ENCODE measurements at regions not wholly inside any gene's neighbourhood (a gene's known extent, or its start where the extent isn't known, plus 50 kb on each side); places are given as distances from the start of the nearest gene placed in this dataset.

DNA sequence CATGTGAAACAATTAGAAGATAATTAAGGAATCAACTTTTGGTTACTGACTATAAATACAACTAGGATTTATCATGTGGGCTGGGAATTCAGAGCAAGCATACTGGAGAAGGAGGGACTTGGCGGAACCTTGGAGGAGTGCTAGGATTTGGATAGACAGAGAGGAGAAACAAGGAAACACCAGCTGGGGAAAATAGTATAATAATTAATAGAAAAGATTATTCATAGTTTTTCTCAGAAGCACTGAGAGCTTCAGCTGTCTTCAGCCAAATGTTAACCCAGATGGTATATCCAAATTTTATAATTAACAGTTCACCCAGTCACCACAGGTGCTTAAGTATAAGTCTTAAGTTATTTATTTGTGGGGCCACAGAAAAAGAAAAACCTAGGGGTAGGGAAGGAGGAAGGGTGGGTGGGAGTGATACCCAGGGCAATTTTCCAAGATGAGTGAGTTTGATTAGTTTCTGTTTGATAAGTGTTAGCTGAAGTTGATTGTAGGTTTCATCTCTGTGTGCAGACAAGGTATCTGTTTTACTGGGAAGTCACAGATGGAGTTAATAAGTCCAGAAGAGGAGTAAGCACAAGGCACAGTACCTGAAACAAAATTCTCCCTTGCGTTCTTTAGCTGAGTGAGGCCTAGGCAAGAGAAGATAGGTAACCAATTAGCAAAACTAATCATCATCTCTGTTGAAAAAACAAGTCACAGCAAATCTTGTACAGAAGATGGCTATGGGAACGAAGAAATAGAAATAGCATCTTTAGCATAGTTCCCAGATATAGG lies 175.5 kb downstream of the TFAP2B start:
- Histone ChIP-seq H3K4me3 (replicated peaks in 1 of 3; ENCODE audit: insufficient read depth in 1 of 3, low read depth in 2 of 3, low read length in 3 of 3) (no peak overlapping the region), H2AFZ (ENCODE audit: low read length) (no peak overlapping the region), H3K4me2 (ENCODE audit: low read depth, low read length) (no peak overlapping the region), H3K36me3 (replicated peaks in 1 of 2; ENCODE audit: control insufficient read depth in 1 of 2, insufficient read depth in 2 of 2, low read length in 2 of 2) (no peaks in the 10 kb centered on the region), H3K27ac (ENCODE audit: extremely low read length, insufficient read depth, low read length) (no peak overlapping the region), H3K9me3 (ENCODE audit: low read length) (no peaks in the 10 kb centered on the region), H3K27me3 (ENCODE audit: control insufficient read depth in 1 of 2, insufficient read depth in 2 of 2, low read length in 2 of 2) (no peaks in the 10 kb centered on the region), H4K20me1 (ENCODE audit: insufficient read depth, low read length) (no peaks in the 10 kb centered on the region), H3K4me1 (ENCODE audit: insufficient read depth, low read length) (peaks cover 4% of the 10 kb centered on the region; the same call in 1 of the 2 replicates), H3K9ac (ENCODE audit: insufficient read depth, low read depth, low read length) (no peak overlapping the region), H3K79me2 (ENCODE audit: insufficient read depth, low read length) (no peaks in the 10 kb centered on the region)
- TF ChIP-seq ZNF264 (CRISPR knock-in tag; IDR thresholded peaks at IDR 0.05) (no peak), CAMTA2 (CRISPR knock-in tag; IDR thresholded peaks at IDR 0.05; ENCODE audit: borderline replicate concordance) (no peak), ZNF839 (CRISPR knock-in tag; IDR thresholded peaks at IDR 0.05; ENCODE audit: borderline replicate concordance) (no peak), ZNF720 (CRISPR knock-in tag; IDR thresholded peaks at IDR 0.05) (no peak), SMYD3 (CRISPR knock-in tag; IDR thresholded peaks at IDR 0.05) (no peak), RFXANK (CRISPR knock-in tag; IDR thresholded peaks at IDR 0.05) (no peak), SAP130 (CRISPR knock-in tag; IDR thresholded peaks at IDR 0.05; ENCODE audit: low read depth) (no peak), ZFP62 (CRISPR knock-in tag; IDR thresholded peaks at IDR 0.05) (no peak), HMG20A (CRISPR knock-in tag; IDR thresholded peaks at IDR 0.05; ENCODE audit: borderline replicate concordance) (no peak), NFYB (CRISPR knock-in tag; IDR thresholded peaks at IDR 0.05) (no peak), MBD4 (IDR thresholded peaks at IDR 0.05; ENCODE audit: borderline replicate concordance, low read length) (no peak), DMAP1 (CRISPR knock-in tag; IDR thresholded peaks at IDR 0.05) (no peak)
- TF ChIP-seq, protein P1, sequence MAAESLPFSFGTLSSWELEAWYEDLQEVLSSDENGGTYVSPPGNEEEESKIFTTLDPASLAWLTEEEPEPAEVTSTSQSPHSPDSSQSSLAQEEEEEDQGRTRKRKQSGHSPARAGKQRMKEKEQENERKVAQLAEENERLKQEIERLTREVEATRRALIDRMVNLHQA (CRISPR knock-in tag; IDR thresholded peaks at IDR 0.05) = no peak
- intact Hi-C loops (cut with micrococcal nuclease; ENCODE audit: unreplicated experiment) (no loop called here), in situ Hi-C loops (cut with HindIII; ENCODE audit: extremely low pct_ligation_motif_present, low pct_unique_long_range_greater_than_20kb) (no loop called here)
- ATAC-seq = no peak
- no peak for DNase-seq (ENCODE audit: low spot score)
- CTCF ChIA-PET (ENCODE audit: low intra/inter-chr PET ratio, low total read pairs) = no interaction called here
- BruUV-seq (replicated peaks) = no TSS peak
- WGBS (ENCODE audit: low lambda C conversion rate) = 34% methylated on average over 3 of the region's 3 CpGs
- POLR2A ChIA-PET = no interaction called here
- no peak for FAIRE-seq
